GM03348 (cell line): ENCODE measurements at regions not wholly inside any gene's neighbourhood (a gene's known extent, or its start where the extent isn't known, plus 50 kb on each side); places are given as distances from the start of the nearest gene placed in this dataset.

ENCODE experiments used
- DNase-seq: peaks from one replicate; pipeline ENCODE4 v3.0.0; 2012; ENCODE audit warnings: low spot score

DNA sequence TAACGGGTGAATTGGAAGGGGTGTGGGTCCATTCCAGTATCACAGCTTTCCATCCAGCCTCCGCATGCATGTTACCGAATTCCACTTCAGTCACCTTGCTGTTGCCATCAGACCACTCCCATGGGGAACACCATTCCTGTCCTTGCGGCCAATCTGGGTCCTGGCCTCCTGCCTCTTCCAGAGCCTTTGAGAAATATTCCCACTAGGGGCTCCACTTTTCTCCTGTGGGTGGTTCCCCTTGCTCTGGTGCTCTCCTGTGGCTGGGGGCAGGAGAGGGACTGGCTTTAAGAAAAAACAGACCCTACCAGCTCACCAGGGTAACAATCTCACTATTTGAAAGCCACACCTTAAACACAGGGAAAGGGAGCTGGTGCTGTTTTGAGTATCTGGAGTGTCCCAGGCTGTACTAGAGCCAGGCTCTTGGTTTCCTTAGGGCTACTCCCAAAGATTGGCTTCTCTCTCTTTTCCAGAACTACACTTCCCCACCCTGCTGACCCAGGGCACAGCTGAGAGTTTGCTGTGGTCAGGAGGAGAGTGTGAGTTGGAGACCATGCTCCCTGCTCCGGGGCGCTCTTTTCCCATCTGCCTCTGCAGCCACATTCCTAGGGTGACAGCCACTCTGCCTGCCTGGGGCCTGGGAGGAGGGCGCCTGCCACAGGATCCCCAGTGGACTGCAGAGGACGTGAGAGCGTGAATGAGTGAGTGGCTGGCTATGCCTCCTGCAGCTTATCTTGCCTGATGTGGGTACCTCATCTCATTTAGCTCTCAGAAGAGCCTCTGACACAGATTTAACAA is 460.8 kb upstream of the HS6ST1 start:
- DNase-seq = no peak

DNA sequence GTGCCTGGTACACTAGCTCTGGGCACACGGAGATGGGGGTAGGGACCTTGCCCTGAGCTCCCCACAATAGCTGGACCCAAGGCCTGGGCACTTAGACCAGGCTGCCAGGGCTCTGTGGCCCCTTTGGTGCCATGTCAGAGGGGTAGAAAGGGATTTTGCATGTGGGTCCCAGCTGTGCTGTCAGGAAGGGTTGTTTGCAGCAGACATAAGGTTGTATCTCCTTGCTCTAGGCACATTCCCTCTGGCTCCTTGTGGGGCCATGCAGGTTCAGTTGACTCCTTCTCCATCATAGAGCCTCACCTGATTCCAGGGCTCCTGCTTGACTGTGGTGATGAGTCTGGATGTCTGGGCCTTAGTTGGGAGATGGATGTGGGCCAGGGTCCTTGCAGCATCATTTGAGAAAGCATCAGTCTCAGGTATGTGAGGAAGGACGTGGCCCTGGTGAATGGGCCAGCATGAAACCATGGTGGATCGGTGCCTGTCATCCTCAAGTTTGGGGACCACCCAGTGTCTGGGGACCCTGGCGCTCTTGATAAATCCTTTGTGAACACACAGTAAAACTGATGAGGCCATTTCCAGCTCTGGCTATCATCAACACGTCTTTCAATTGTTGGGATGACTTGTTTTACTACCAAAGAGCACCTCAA is 461.9 kb upstream of the HS6ST1 start:
- DNase-seq = no peak

DNA sequence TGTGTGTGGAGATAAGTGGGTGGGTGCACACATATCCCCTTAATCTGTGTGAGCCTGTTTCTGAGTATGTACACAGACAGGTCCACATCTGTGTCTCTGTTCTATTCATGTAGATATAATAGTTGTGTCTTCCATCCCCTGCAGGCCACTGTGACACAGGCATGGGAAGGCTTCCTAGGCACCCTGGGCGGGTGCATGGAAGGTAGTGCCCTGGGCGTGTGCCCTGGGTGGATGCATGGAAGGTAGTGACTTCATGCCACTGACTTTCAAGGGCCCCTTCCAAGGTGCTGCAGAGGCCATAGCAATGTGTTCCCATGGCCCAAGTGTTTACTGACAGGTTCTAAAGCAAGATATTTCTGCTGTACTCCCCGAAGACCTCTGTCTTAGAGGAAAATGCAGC is 462.5 kb upstream of the HS6ST1 start:
- no peak for DNase-seq

DNA sequence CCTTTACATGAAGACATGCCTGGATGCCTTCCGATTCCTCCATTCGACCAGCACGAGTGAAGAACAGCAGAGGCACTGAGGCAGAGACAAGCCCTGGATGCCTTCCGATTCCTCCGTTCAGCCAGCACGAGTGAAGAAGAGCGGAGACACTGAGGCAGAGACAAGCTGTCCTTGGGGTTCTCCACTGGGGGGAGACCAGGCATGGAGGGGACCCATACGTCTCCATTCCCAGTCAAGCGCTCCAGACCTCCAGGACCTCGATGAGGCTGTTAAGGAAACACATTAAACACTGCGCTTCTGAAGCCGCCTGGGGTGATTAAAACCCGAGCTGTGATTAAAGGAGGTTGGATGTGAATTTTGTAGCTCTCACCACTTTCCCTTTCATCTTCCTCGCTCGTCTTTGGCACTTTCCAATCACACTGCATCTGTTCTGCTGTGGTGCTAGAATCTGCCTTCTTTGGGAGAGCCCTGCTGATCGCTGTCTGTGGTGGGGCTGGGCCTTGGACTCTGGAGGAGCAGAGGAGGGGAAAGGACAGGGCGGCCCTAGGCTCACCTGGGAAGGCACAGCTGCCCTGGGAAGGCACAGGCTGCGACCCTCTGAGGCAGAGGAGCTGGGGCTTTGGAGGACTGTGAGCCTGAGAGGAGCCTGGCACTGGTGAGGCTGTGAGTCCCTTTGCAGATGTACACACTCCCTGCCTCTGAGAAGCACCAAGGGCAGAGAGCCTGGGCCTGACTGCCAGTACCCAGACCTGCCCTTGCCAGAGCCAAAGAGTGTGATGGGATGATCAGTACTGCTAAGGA is 463.1 kb upstream of the HS6ST1 start:
- no peak for DNase-seq

DNA sequence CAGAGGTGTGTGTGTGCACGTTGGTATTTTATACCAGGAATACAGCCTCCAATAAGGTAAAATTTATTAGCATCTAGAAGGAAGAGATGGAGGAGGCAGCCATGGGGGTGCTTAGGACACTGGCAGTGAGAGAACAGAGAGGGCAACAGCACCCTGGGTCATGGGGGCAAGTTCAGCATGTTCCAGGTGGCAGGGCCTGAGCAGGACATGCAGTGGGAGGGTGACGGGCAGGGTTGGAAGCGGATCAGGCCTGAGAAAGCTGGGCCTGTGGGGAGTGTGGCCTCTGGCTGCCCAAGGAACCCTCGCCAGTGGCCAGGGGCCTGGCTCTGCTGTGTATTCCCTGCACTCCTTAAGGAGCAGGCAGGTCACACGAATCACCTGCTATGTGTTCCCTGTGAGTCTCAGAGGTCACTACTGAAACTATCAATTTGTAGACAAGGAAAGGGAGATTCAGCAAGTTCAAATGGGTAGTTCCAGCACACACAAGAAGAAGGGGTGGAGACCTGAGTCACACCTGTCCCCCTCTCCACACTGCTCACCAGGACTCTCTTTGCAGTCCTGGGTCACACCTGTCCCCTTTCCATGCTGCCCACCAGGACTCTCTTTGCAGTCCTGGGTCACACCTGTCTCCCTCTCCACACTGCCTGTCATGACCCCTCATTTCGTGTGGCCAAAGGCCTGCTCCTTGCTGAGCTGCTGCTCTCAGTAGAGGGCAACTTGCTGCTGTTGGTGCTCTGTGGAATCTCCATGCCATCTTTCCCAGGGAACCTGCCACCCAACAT is 463.9 kb upstream of the HS6ST1 start:
- no peak for DNase-seq

DNA sequence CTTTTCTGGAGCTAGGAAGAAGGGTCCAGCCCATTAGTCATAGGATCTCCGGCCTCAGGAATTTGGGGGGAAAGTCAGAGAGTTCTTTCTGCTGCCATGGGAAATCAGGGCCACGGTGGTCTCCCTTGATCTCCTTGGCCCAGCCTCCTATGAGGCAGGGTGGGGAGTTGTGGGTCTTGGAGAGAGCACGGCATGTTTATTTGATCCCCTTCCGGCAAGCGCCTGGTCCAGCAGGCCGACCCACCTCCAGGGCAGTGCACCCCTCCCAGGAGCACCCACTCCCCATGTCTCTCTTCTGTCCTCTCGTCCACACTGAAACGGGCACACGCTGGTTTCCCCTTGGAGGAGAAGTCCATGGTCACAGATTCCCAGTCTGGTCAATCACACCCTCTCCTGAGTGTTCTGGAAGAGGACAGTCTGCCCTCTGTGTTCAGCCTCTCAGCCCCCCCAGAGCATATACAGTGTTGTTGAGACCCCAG is 464.6 kb upstream of the HS6ST1 start:
- DNase-seq = no peak

DNA sequence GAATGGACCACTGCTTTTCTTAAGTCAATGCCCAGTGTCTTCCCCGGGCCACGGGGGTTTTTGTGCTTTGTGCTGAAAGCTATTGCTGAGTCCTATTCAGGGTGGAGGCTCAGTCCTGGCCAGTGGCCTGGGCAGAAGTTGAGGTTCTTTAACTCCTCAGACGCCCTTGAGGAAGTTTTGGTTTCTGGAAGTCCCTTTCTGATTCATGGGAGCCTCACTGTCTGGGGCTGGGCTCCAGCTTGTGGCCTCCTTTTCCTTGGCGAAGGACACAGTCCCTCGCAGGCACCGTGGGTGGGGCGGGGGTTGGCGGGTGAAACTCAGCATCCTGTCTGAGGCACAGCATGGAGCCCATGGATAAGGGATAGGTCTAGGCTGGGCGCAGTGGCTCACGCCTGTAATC is 465.2 kb upstream of the HS6ST1 start:
- no peak for DNase-seq

DNA sequence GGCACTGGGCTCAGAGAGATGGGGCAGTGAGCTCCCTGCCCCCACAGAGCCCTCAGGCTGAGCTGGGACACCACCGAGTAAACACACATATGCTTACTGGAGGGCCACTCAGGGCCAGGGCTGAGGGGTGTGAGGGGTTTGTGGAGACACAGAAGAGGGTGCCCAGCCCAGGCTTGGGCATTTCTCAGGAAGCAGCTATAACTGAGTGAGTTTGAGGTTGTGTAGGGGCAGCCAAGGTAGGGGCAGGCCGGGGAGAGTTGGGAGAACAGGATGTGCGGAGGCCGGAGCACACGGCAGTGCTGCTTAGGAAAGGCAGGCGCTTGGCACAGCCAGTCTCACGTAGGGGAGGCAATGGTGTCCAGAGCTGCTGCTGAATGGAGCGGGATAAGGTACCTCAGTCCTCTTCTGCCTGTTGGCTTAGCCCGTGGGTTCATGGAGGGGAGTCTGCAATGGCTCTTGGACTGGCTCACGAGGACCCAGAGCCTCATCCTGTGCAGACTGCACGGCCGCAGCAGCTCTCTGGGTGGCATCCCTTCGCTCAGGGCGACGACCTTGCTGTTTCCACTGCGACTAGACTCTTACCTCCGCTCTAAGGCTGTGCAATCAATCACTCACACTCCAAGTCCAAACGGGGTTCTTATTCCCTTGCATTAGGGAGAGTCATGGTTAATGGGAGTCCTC is 466.1 kb upstream of the HS6ST1 start:
- DNase-seq = no peak

DNA sequence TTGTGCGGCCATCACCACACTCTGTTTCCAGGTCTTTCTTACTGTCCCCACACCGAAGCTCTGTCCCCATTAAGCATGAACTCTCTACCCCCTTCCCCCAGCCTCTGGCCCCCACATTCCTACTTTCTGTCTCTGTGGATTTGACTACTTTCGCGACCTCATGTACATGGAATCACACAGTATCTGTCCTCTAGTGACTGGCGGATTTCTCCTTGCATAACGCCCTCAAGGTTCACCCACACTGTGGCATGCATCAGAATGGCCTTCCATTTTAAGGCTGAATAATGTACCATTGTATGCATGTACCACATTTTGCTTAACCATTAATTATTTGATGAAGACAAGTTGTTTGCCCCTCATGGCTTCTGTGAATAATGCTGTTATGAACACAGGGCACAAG is 467.6 kb upstream of the HS6ST1 start:
- no peak for DNase-seq

DNA sequence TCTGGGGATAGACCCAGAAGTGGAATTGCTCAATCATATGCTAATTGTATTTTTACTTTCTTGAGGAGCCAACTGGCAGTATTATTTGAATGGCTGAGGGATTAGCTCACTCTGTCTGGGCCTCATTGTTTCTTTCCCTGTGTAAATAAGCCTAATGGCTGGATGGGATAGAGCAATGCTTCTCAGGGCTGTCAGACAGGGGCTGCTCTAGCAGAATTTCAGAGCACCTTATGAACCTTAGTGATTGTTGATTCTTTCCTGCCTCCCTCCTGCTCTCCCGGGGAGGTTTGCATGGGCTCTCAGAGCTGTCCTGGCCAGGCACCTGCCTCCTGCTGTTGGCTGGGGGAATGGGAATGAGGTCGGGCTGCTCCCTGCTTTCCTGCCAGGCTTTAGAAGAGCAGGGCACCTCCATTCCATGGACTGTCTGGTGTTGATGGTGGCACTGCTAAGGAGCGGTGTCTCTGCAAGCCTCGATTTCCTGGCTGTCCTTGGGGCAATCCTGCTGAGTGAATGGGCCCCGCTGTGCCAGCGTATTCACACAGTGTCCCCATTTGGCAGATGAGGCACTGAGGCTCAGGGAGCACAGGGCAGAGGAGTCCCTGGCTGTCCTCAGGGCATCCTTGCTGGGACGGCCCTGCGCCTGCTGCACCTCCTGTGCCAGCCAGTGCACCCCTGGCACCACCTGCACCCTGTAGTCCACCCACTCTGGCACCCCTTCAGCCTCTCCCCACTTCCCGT is 468.2 kb upstream of the HS6ST1 start:
- no peak for DNase-seq

DNA sequence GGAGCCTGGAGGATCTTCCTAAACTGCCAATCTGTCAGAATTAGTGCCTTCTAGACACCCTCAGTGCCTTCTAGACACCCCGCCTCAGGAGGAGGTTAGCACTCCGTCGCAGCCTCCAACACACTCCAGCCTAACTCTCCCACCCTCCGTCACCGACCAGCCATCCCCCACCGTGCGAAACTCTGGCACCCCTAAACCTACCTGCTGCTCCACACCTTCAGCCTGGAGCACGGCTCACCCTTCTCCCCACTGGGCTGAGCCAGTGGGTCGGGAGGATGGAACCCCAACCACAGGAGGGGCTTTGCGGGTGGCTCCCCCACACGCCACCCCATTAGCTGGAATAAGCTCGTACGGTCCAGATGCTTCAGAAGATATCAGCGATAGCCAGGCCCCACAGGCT is 468.9 kb upstream of the HS6ST1 start:
- no peak for DNase-seq

DNA sequence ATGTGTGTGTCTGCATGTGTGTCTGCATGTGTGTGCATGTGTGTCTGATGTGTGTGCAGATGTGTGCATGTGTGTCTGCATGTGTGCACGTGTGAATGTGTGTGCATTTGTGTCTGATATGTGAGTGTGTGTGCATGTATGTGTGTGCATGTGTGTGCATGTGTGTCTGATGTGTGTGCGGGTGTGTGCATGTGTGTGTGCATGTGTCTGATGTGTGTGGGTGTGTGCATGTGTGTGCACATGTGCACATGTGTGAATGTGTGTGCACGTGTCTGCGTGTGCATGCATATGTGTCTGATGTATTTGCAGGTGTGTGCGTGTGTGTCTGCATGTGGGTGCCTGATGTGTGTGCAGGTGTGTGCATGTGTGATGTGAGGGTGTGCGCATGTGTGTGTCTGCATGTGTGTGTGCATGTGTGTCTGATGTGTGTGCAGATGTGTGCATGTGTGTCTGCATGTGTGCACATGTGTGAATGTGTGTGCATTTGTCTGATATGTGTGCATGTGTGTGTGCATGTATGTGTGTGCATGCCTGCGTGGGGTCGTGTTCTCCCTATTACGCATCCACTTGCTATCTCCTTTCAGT is 470.1 kb upstream of the HS6ST1 start:
- no peak for DNase-seq

DNA sequence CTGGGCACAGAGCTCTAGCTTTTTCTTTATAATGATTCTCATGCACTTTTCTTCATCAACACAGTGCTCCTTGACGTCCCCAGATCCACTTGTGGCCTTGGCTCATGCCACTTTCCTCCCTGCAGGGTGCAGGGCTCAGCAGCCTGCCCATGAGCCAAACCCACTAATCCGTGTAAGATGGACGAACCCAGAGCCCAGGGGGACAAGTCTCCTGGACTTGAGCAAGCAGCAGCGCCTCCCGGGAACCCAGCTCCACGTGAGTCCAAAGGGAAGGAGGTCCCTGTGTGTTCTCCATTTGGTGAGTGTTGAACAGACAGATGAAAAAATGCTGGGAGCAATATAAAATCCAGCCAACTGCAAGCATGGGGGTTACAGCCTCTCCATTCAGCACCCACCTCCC is 470.6 kb upstream of the HS6ST1 start:
- no peak for DNase-seq

DNA sequence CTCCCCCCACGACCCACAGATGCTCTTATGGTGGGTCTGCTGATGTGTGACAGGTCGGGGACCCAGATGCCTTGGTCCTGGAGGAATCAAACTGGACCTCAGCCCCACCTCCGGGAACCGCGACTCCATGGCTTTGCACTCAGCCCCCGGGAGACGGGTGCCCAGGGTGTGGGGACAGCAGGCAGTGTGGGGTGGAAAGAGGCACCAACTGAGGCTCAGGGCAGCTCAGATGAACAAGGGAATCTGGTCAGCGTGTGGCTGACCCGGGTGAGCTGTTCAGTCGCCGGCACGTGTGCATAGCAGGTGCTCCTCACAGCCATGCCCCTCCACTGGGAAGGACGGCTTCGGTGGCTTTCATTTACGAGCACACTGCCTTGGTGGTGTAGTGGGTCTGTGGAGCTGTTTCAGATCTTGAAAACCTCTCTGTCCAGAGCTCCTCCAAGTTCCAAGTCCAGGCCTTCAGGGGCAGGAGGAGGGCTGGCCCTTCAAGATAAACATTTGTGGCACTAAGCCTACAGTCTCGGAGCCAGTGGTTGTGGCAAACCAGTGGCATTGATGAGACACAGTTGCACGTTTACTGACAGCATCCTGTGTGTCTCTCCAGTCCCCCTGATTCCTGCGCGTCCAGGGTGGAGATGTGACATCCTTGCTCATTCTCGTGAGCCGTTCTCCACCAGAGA is 471.2 kb upstream of the HS6ST1 start:
- DNase-seq = no peak

DNA sequence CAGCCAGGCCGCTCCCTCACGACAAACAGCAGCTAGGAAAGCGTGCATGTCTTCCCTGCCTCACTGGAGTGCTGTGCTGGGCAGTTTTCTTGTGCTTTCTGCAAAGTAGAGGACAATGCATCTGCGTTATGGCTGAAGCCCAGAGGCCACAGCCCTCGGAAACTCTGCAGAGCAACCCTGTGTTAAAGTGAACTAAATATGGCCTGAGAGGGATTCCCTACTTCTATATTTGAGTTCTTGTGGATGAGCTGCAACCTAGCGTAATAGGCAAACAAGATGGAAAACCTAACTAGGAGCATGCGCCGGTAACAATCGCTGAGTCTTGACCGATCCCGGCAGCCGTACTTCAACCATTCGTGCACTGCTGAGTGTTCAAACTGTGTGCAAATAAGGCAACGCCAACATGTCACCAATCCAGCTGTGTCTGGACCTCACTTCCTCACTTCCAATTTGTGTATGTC is 471.9 kb upstream of the HS6ST1 start:
- no peak for DNase-seq

DNA sequence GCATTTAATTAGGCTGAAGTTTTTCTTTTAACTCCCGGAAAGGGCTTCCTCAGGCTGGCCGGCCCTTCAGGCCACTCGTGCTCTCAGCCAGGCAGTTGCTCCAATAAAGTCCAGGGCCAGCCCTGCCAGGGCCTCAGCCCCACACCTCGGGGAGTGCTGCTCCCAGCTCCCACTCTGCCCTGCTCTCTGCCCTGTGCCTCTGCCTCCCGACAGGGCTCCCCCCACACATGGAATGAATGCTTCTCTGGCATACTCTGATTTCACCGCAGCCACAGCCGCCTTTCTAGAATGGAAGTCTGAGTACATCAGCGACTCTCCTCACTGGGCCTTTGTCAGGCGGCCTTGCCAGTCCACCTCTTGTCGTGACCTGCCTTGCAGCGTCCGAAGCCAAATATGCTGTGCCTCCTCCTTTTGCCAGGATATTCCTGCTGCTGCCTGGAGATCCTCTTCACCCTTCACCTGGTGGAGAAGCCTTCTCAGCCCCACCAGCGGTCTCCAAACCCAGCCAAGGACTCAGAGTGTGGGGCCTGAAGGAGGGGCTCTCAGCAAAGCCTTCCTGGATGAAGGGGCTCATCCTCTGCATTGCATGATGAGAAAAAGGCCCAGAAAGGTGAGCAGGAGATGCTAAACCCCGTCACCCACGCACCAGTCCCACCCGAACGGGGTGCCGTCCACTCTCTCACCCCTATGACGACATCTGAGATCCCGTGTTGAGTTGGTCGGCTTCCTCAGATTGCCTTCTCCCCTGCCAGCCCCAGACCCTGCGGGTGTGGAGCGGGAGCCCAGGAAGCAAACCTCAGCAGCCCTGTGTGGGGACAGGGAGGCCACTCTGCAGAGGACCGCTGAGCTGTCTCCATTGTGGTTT is 472.7 kb upstream of the HS6ST1 start:
- DNase-seq = no peak

DNA sequence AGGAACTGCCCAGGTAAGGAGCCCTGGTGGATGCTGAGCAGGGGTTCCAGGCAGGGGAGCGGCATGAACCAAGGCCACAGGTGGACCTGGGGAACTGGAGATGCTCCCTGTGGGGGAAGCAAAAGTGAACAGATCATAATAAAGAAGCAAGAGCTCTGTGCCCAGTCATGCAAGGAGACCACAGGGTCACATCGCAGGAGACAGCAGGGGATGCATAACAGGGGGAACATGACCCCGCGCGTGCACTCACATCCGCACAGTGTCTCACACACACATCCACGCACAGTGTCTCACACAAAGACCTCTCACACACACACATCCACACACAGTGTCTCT is 473.3 kb upstream of the HS6ST1 start:
- no peak for DNase-seq

DNA sequence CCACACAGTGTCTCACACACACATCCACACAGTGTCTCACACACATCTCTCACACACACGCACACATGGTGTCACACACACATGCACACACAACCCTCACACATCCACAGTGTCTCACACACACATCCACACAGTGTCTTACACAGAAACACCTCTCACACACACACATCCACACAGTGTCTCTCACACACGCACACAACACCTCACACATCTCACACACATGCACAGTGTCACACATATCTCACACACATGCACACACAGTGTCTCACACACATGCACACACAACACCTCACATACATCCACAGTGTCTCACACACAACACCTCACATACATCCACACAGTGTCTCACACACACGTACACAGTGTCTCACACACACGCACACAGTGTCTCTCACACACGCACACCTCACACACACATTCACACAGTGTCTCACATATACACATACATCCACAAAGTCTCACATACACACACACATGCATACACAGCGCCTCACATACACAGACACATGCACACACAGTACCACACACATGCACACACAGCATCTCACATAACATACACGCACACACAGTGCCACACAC is 473.9 kb upstream of the HS6ST1 start:
- no peak for DNase-seq

DNA sequence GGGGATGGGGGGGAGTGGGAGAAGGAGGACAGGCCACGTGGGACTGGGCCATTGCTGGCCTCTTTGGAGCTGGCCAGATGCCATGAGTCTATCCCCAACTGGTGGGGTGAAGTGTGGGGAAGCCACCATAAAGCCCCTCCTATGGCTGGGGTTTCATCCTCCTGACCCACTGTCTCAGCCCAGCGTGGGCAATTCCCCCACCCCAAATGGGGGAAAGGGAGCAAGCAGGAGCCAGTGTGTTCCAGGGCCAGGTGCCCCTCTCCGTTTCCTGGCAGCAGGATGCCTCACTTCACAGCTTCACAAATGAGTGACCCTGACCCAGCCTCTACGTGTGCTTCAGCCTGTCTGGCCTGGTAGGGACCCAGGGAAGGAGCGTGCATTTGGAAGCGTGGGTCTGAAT is 474.7 kb upstream of the HS6ST1 start:
- no peak for DNase-seq
